ENCODE measurements at regions not wholly inside any gene's neighbourhood (a gene's known extent, or its start where the extent isn't known, plus 50 kb on each side); places are given as distances from the start of the nearest gene placed in this dataset.

DNA sequence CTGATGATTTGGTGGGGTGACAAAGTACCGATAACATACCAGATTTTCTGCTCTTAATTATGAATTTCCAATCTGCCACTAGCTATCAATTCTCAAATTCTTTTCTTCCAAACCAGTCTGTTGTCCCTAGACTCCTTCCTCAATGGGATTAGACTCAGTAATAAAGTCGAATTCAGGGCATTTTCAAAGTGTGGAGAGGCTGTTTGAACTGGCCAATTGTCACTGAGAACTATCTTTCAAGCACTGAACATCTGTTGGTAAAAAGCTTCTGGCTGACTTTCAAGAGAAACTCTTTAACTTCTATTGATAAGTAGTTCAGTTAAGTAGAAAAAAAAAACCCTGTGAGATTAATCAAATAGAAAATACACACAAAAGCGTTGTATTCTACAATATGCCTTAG, 108.9 kb downstream of the SAMD9 start:
- Mint-ChIP-seq H3K36me3 (ENCODE audit: insufficient read depth, unreplicated experiment) (no peaks in the 10 kb centered on the region), H3K4me3 (ENCODE audit: unreplicated experiment) (no peak overlapping the region), H3K9me3 (ENCODE audit: unreplicated experiment) (no peaks in the 10 kb centered on the region), H3K4me1 (ENCODE audit: insufficient read depth, unreplicated experiment) (peaks cover 5% of the 10 kb centered on the region), H3K27me3 (ENCODE audit: insufficient read depth, unreplicated experiment) (no peaks in the 10 kb centered on the region), H3K27ac (ENCODE audit: low read depth, unreplicated experiment) (no peak overlapping the region)
- ChIA-PET POLR2A (no interaction called here), CTCF (interaction anchor here (0.6 kb wide), 1 partner anchor 21 kb away, joined by 3 read pairs; no protein-coding TSS in a partner anchor)
- no peak for DNase-seq (ENCODE audit: unreplicated experiment)
- intact Hi-C loops (cut with micrococcal nuclease): no loop called here
- BruUV-seq (replicated peaks): no TSS peak
- TF ChIP-seq, protein P1, sequence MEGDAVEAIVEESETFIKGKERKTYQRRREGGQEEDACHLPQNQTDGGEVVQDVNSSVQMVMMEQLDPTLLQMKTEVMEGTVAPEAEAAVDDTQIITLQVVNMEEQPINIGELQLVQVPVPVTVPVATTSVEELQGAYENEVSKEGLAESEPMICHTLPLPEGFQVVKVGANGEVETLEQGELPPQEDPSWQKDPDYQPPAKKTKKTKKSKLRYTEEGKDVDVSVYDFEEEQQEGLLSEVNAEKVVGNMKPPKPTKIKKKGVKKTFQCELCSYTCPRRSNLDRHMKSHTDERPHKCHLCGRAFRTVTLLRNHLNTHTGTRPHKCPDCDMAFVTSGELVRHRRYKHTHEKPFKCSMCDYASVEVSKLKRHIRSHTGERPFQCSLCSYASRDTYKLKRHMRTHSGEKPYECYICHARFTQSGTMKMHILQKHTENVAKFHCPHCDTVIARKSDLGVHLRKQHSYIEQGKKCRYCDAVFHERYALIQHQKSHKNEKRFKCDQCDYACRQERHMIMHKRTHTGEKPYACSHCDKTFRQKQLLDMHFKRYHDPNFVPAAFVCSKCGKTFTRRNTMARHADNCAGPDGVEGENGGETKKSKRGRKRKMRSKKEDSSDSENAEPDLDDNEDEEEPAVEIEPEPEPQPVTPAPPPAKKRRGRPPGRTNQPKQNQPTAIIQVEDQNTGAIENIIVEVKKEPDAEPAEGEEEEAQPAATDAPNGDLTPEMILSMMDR (IDR thresholded peaks at IDR 0.05; ENCODE audit: unreplicated experiment): no peak

DNA sequence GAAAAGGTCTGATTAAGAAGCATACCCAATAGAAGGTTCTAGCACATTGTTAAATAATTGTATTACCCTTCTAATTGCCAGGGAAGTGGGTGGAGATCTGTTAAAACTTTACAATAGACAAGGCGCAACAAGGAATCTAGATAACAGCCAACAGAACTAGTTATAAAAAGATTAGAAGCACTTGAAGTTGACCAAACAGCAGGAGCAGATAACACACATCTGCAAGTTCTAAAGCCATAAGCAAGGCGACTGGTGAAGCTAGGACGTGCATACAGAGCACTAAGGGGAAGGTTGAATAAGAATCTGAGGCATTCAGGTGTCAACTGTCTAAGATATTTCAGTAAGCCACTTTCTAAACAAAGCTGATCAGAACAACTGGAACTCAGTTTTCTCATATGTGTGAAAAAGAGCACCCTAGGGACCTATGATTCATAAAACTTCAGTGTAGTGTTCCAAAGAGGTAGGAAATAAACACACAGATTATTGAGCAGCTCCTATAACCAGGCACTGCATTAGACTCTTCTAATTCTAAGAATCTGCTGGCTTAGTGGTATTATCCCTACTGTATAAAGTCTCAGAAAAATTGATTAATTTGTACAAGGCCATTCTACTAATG, 111.2 kb downstream of the SAMD9 start:
- H3K9me3 Mint-ChIP-seq (ENCODE audit: unreplicated experiment): no peaks in the 10 kb centered on the region
- no peak for DNase-seq (ENCODE audit: unreplicated experiment)
- CTCF ChIA-PET: interaction anchor here (0.6 kb wide), 1 partner anchor 761 kb away, joined by 3 read pairs; the partner anchor contains the start of genes ANKIB1 and KRIT1
- POLR2A ChIA-PET: interaction anchor here (0.8 kb wide), 1 partner anchor 18 kb away, joined by 3 read pairs; no protein-coding TSS in a partner anchor
- no peak overlapping the region for H3K4me3 Mint-ChIP-seq (ENCODE audit: unreplicated experiment)
- no peak overlapping the region for H3K27ac Mint-ChIP-seq (ENCODE audit: low read depth, unreplicated experiment)
- TF ChIP-seq, protein P1 (IDR thresholded peaks at IDR 0.05; ENCODE audit: unreplicated experiment): no peak
- intact Hi-C loops (cut with micrococcal nuclease): no loop called here
- H3K27me3 Mint-ChIP-seq (ENCODE audit: insufficient read depth, unreplicated experiment): no peaks in the 10 kb centered on the region
- BruUV-seq (replicated peaks): no TSS peak
- peaks cover 5% of the 10 kb centered on the region for H3K4me1 Mint-ChIP-seq (ENCODE audit: insufficient read depth, unreplicated experiment)
- H3K36me3 Mint-ChIP-seq (ENCODE audit: insufficient read depth, unreplicated experiment): no peaks in the 10 kb centered on the region

DNA sequence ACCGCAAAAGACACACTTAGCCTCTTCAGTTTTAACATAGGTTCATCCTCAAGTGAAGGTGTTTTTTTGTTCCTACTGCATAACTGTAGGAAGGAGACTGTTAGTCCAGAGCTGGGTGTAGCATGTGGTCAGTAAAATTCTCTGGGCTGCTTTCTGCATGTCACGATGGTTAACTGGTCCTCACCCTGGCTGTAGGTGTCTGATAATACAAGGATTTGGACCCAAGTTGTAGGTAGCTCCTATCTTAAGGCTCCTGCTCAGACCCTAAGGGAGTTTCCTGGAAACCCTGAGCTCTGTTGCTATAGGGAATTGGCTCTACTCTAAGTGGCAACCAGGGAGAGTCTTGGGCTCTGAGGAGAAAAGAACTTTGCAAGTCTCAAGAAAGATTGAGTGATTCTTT, 112.9 kb downstream of the SAMD9 start:
- no peak for DNase-seq (ENCODE audit: unreplicated experiment)
- no TSS peak for BruUV-seq (replicated peaks)
- intact Hi-C loops (cut with micrococcal nuclease): no loop called here
- ChIA-PET POLR2A (interaction anchor here (1.5 kb wide), 1 partner anchor 9 kb away, joined by 3 read pairs; no protein-coding TSS in a partner anchor), CTCF (interaction anchor here (1.1 to 1.2 kb wide), 2 partner anchors 9 to 18 kb away, joined by 3 read pairs; no protein-coding TSS in a partner anchor)
- TF ChIP-seq, protein P1 (IDR thresholded peaks at IDR 0.05; ENCODE audit: unreplicated experiment): no peak
- Mint-ChIP-seq H3K9me3 (ENCODE audit: unreplicated experiment) (no peaks in the 10 kb centered on the region), H3K4me1 (ENCODE audit: insufficient read depth, unreplicated experiment) (no peaks in the 10 kb centered on the region), H3K4me3 (ENCODE audit: unreplicated experiment) (no peak overlapping the region), H3K27ac (ENCODE audit: low read depth, unreplicated experiment) (no peak overlapping the region), H3K27me3 (ENCODE audit: insufficient read depth, unreplicated experiment) (no peaks in the 10 kb centered on the region), H3K36me3 (ENCODE audit: insufficient read depth, unreplicated experiment) (no peaks in the 10 kb centered on the region)

DNA sequence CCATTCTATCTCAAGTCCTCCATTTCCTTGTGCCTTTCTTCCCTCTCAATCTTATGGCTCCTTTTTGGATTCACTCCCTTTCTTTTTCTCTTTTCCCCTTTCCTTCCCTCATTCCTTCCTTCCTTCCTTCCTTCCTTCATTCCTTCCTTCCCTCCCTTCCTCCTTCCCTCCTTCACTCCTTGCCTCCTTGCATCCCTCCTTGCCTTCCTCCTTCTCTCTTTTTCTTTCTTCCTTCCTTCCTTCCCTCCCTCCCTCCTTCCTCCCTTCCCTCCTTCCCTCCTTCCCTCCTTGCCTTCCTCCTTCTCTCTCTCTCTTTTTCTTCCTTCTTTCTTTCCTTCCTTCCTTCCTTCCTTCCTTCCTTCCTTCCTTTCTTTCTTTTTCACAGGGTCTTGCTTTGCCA, 120.1 kb downstream of the SAMD9 start:
- ChIA-PET POLR2A (interaction anchor here (0.6 kb wide), 2 partner anchors 39 to 178 kb away, joined by 4 to 5 read pairs; no protein-coding TSS in a partner anchor), CTCF (no interaction called here)
- no peak overlapping the region for H3K4me3 Mint-ChIP-seq (ENCODE audit: unreplicated experiment)
- no peaks in the 10 kb centered on the region for H3K9me3 Mint-ChIP-seq (ENCODE audit: unreplicated experiment)
- no TSS peak for BruUV-seq (replicated peaks)
- H3K27me3 Mint-ChIP-seq (ENCODE audit: insufficient read depth, unreplicated experiment): no peaks in the 10 kb centered on the region
- H3K4me1 Mint-ChIP-seq (ENCODE audit: insufficient read depth, unreplicated experiment): peaks cover 6% of the 10 kb centered on the region
- TF ChIP-seq, protein P1 (IDR thresholded peaks at IDR 0.05; ENCODE audit: unreplicated experiment): no peak
- DNase-seq (ENCODE audit: unreplicated experiment): no peak
- H3K27ac Mint-ChIP-seq (ENCODE audit: low read depth, unreplicated experiment): no peak overlapping the region
- intact Hi-C loops (cut with micrococcal nuclease): no loop called here
- no peaks in the 10 kb centered on the region for H3K36me3 Mint-ChIP-seq (ENCODE audit: insufficient read depth, unreplicated experiment)

Measured in MCF 10A (cell line).